PC-9 (cell line): ENCODE measurements at regions not wholly inside any gene's neighbourhood (a gene's known extent, or its start where the extent isn't known, plus 50 kb on each side); places are given as distances from the start of the nearest gene placed in this dataset.

Experiments
- EZH2 ChIP-seq: fragments of 200-600 bp; sonication (generic); IDR thresholded peaks from 2 replicates; pipeline ENCODE4 v1.8.0; 2017; ENCODE audit warnings: antibody characterized with exemption, low read depth
- TF ChIP-seq, protein P1 (sequence below): fragments of 200-600 bp; sonication (generic); conservative IDR thresholded peaks from 2 replicates; pipeline ENCODE4 v1.6.1; 2017; ENCODE audit warnings: mixed run types, antibody characterized with exemption, mild to moderate bottlenecking, moderate library complexity

DNA sequence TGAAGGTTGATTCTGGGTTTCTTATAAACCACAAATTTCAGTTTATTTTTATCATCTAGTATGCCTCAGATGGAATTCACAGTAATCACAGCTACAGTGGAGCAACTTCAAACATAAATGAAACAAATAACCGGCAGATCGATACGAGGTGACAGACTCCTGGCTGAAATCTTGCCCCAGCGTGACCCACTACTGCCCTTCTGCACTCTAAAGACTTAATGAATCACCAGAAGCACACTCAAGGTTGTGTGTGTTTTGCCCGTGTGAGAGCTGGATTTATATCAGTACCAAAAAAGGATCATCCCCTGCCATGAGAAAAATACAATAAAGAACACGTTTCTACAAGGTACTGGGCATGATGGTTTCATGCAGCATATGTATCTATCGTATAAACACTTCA, 161.7 kb downstream of the KLF12 start:
- TF ChIP-seq, protein P1, sequence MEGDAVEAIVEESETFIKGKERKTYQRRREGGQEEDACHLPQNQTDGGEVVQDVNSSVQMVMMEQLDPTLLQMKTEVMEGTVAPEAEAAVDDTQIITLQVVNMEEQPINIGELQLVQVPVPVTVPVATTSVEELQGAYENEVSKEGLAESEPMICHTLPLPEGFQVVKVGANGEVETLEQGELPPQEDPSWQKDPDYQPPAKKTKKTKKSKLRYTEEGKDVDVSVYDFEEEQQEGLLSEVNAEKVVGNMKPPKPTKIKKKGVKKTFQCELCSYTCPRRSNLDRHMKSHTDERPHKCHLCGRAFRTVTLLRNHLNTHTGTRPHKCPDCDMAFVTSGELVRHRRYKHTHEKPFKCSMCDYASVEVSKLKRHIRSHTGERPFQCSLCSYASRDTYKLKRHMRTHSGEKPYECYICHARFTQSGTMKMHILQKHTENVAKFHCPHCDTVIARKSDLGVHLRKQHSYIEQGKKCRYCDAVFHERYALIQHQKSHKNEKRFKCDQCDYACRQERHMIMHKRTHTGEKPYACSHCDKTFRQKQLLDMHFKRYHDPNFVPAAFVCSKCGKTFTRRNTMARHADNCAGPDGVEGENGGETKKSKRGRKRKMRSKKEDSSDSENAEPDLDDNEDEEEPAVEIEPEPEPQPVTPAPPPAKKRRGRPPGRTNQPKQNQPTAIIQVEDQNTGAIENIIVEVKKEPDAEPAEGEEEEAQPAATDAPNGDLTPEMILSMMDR = no peak
- no peak for TF ChIP-seq EZH2
